K562 (cell line): ENCODE measurements at regions not wholly inside any gene's neighbourhood (a gene's known extent, or its start where the extent isn't known, plus 50 kb on each side); places are given as distances from the start of the nearest gene placed in this dataset.

Source experiments
- ATAC-seq: fragments of 200-7000 bp; cut with Tn5 transposase; 3 replicates; pipeline ENCODE4 v1.9.1; 2020; ENCODE audit warnings: moderate library complexity
- BruUV-seq: library from RNA; stranded (reverse); fragments of 400-500 nt; replicated peaks from 2 replicates; lab custom pipeline; 2021; lab: Mats Ljungman, UMichigan
- CTCF ChIA-PET: fragments of 300-600 bp; formaldehyde crosslinking; extraction: SDS; loops from one replicate; lab custom pipeline; 2021; ENCODE audit warnings: low intra/inter-chr PET ratio; lab: Yijun Ruan, JAX
- POLR2A ChIA-PET: fragments of 300-600, 350-650 bp; sonication (Branson Sonifier 250); formaldehyde crosslinking; extraction: SDS; loops from one replicate; lab custom pipeline; 2021; ENCODE audit warnings: antibody characterized with exemption, inconsistent platforms; lab: Yijun Ruan, JAX
- DNase-seq, 4 experiments: peaks; one replicate each; pipeline versions ENCODE4 v3.0.0 to v3.0.0-alpha.2; 2011 to 2018; ENCODE audit warnings: low spot score in 3 of 4, mixed read lengths in 3 of 4; ENCODE audit errors: extremely low read depth in 1 of 4
- FAIRE-seq: peaks from 2 replicates; lab custom pipeline; 2011; peaks lifted over from hg19 to GRCh38; lab: Jason Lieb, UNC
- H2AFZ ChIP-seq: 2 replicates; pipeline ENCODE4 v1.6.0; 2011; ENCODE audit warnings: low read depth, low read length, control low read depth, inconsistent platforms
- H3K27ac ChIP-seq: fragments of 200-600 bp; 3 replicates; pipeline ENCODE4 v1.8.0; 2011; ENCODE audit warnings: low read depth, mild to moderate bottlenecking, control low read depth, inconsistent platforms, low read length, moderate library complexity, mixed read lengths; ENCODE audit errors: extremely low read depth
- H3K27me3 ChIP-seq, 2 experiments: fragments of 300-600 bp in 1 of 2; 2 replicates in 1 of 2; 3 replicates in 1 of 2; pipeline versions ENCODE4 v1.6.0 to v1.8.0; 2011; ENCODE audit warnings: inconsistent platforms in 2 of 2, low read length in 2 of 2, mild to moderate bottlenecking in 1 of 2, mixed read lengths in 1 of 2, moderate library complexity in 1 of 2; ENCODE audit not compliant: control insufficient read depth in 2 of 2, insufficient read depth in 2 of 2
- H3K36me3 ChIP-seq: fragments of 300-600 bp; 3 replicates; pipeline ENCODE4 v1.8.0; 2011; ENCODE audit warnings: mild to moderate bottlenecking, low read length, inconsistent platforms; ENCODE audit not compliant: control insufficient read depth, insufficient read depth
- H3K4me1 ChIP-seq, 2 experiments: fragments of 200-600 bp in 1 of 2; replicated peaks in 1 of 2; 2 replicates in 1 of 2; 3 replicates in 1 of 2; pipeline versions ENCODE4 v1.5.1 to v1.8.0; 2011; ENCODE audit warnings: inconsistent platforms in 2 of 2, low read length in 2 of 2, mild to moderate bottlenecking in 1 of 2, mixed read lengths in 1 of 2, moderate library complexity in 1 of 2; ENCODE audit not compliant: control insufficient read depth in 2 of 2, insufficient read depth in 2 of 2
- H3K4me2 ChIP-seq: 2 replicates; pipeline ENCODE4 v1.6.1; 2011; ENCODE audit warnings: low read length, control low read depth, inconsistent platforms, mixed read lengths; ENCODE audit not compliant: insufficient read depth
- H3K4me3 ChIP-seq: fragments of 200-600 bp; sonication (generic), shearing (Covaris generic); 2 replicates; pipeline ENCODE4 v1.5.1; 2016; ENCODE audit warnings: control low read depth, inconsistent platforms
- H3K79me2 ChIP-seq: fragments of 200-600 bp; 3 replicates; pipeline ENCODE4 v1.8.0; 2011; ENCODE audit warnings: low read length, inconsistent platforms; ENCODE audit not compliant: control insufficient read depth, insufficient read depth
- H3K9ac ChIP-seq, 2 experiments: 2 replicates each; pipeline versions ENCODE4 v1.6.0 to v1.6.1; 2011; ENCODE audit warnings: low read depth in 2 of 2, low read length in 2 of 2, control low read depth in 1 of 2, inconsistent platforms in 1 of 2, mild to moderate bottlenecking in 1 of 2, mixed read lengths in 1 of 2; ENCODE audit not compliant: insufficient read depth in 1 of 2
- H3K9me1 ChIP-seq: one replicate; pipeline ENCODE4 v1.6.0; 2011; ENCODE audit warnings: inconsistent platforms, mild to moderate bottlenecking, low read length, moderate library complexity; ENCODE audit not compliant: control insufficient read depth, insufficient read depth
- H3K9me3 ChIP-seq: replicated peaks from 2 replicates; pipeline ENCODE4 v1.5.1; 2011; ENCODE audit warnings: low read depth, low read length, inconsistent platforms; ENCODE audit not compliant: control insufficient read depth, insufficient read depth
- H4K20me1 ChIP-seq: replicated peaks from 2 replicates; pipeline ENCODE4 v1.6.1; 2011; ENCODE audit warnings: low read length, inconsistent platforms, mixed read lengths; ENCODE audit not compliant: control insufficient read depth, insufficient read depth
- CREB1 ChIP-seq, 2 experiments: sonication (generic) in 1 of 2; formaldehyde crosslinking in 1 of 2; IDR thresholded peaks; 2 replicates each; pipeline versions ENCODE4 v1.6.1 to v1.8.0; 2012 to 2022; ENCODE audit warnings: inconsistent platforms in 1 of 2, mild to moderate bottlenecking in 1 of 2, missing genetic modification reagents in 1 of 2, moderate library complexity in 1 of 2
- CTBP1 ChIP-seq: fragments of 450-650 bp; IDR thresholded peaks from 2 replicates; pipeline ENCODE4 v1.6.1; 2016; ENCODE audit warnings: borderline replicate concordance
- CXXC5 ChIP-seq: fragments of 250-450 bp; sonication (Bioruptor Pico); IDR thresholded peaks from 2 replicates; pipeline ENCODE4 v1.8.0; 2022; ENCODE audit warnings: inconsistent platforms, mild to moderate bottlenecking, moderate library complexity
- ILK ChIP-seq: fragments of 450-650 bp; IDR thresholded peaks from 2 replicates; pipeline ENCODE4 v1.6.1; 2016; ENCODE audit warnings: missing genetic modification characterization, low read depth, mild to moderate bottlenecking, missing compliant biosample characterization, moderate library complexity, borderline replicate concordance
- KAT7 ChIP-seq: sonication (generic); formaldehyde crosslinking; IDR thresholded peaks from 2 replicates; pipeline ENCODE4 v1.8.0; 2022; ENCODE audit warnings: missing genetic modification reagents, mild to moderate bottlenecking, borderline replicate concordance
- KDM4B ChIP-seq, 2 experiments: fragments of 450-650 bp in 1 of 2; sonication (generic) in 1 of 2; IDR thresholded peaks; 2 replicates each; pipeline ENCODE4 v1.6.1; 2016 to 2017; ENCODE audit warnings: borderline replicate concordance in 2 of 2, antibody characterized with exemption in 1 of 2, low read depth in 1 of 2, mild to moderate bottlenecking in 1 of 2
- NR2C2 ChIP-seq, 2 experiments: fragments of 200-800 bp in 1 of 2; sonication (Bioruptor generic) in 1 of 2; sonication (generic) in 1 of 2; formaldehyde crosslinking in 1 of 2; IDR thresholded peaks; 2 replicates each; pipeline versions ENCODE4 v1.6.1 to v1.8.0; 2016 to 2022; ENCODE audit warnings: mild to moderate bottlenecking in 1 of 2, missing compliant biosample characterization in 1 of 2, missing genetic modification characterization in 1 of 2, missing genetic modification reagents in 1 of 2
- POLR2A ChIP-seq: fragments of 450-650 bp; conservative IDR thresholded peaks from 2 replicates; pipeline ENCODE4 v1.6.1; 2016
- POLR2B ChIP-seq: fragments of 450-650 bp; IDR thresholded peaks from 2 replicates; pipeline ENCODE4 v1.6.1; 2018; ENCODE audit warnings: low read depth; ENCODE audit not compliant: partially characterized antibody
- RBBP5 ChIP-seq: fragments of 200-600 bp; sonication (generic); IDR thresholded peaks from 2 replicates; pipeline ENCODE4 v1.6.1; 2012; ENCODE audit warnings: borderline replicate concordance, mild to moderate bottlenecking, low read length, control low read depth, inconsistent platforms; ENCODE audit not compliant: insufficient read depth, poor library complexity, severe bottlenecking
- SMAD3 ChIP-seq: fragments of 450-650 bp; formaldehyde crosslinking; conservative IDR thresholded peaks from 2 replicates; pipeline ENCODE4 v1.4.0; 2020; ENCODE audit warnings: mild to moderate bottlenecking
- ZNF121 ChIP-seq: sonication (generic); formaldehyde crosslinking; conservative IDR thresholded peaks from 2 replicates; pipeline ENCODE4 v1.8.0; 2022; ENCODE audit warnings: missing genetic modification reagents
- ZNF140 ChIP-seq: fragments of 250-450 bp; sonication (Bioruptor Pico); IDR thresholded peaks from 2 replicates; pipeline ENCODE4 v1.8.0; 2021; ENCODE audit warnings: moderate library complexity, mild to moderate bottlenecking, inconsistent platforms
- ZNF347 ChIP-seq: fragments of 450-650 bp; formaldehyde crosslinking; IDR thresholded peaks from 2 replicates; pipeline ENCODE4 v1.4.0; 2020; ENCODE audit warnings: low read depth, mild to moderate bottlenecking, moderate library complexity
- ZNF584 ChIP-seq: fragments of 200-800 bp; sonication (Bioruptor generic); IDR thresholded peaks from 2 replicates; pipeline ENCODE4 v1.6.1; 2016; ENCODE audit warnings: low read depth, mild to moderate bottlenecking, missing genetic modification characterization, missing compliant biosample characterization
- WGBS: fragments of 100-300 bp; shearing (Covaris generic); methylation state at CpG from one replicate; pipeline ENCODE4 v1.1.6; 2016; ENCODE audit warnings: low coverage, mixed read lengths; ENCODE audit not compliant: insufficient coverage; ENCODE audit errors: missing lambda C conversion rate; 5-methylcytosine and 5-hydroxymethylcytosine counted together
- in situ Hi-C: fragments of 300-500 bp; cut with MboI; formaldehyde crosslinking; loops from 4 replicates; pipeline ENCODE4 v1.15.0; 2018; ENCODE audit warnings: inconsistent platforms, mixed read lengths
- intact Hi-C: fragments of 100-400 bp; cut with micrococcal nuclease; formaldehyde crosslinking; loops from 2 replicates; pipeline ENCODE4 v1.14.2; 2022

DNA sequence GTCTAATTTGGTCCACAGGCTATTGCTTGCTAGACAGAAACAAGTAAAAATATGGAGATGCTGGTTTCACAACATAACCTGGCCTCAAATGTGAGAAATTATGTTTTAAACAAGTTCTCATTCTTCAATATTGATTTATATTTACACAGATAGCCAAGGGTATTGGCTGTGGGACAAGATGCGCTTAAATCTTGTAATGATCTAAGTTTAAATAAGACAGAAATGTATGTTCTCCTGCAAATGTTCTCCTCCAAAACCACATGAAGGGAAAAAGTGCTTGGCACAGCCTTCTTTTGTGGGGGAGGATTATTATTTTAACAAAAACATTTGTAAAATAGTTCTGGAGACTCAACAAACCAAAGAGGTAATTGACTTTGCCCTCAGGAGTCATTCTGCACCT lies 356.0 kb downstream of the DMAC1 start:
- intact Hi-C loops, result no loop called here
- Histone ChIP-seq H3K4me1 (no peaks in the 10 kb centered on the region), H3K36me3 (no peaks in the 10 kb centered on the region), H3K4me2 (no peak overlapping the region), H2AFZ (no peak overlapping the region), H3K4me3 (no peak overlapping the region), H4K20me1 (no peaks in the 10 kb centered on the region), H3K79me2 (no peaks in the 10 kb centered on the region), H3K27ac (no peak overlapping the region), H3K9me1 (no peaks in the 10 kb centered on the region), H3K9me3 (no peaks in the 10 kb centered on the region), H3K27me3 (no peaks in the 10 kb centered on the region), H3K9ac (no peak overlapping the region)
- WGBS, result 0% methylated on average over 1 of the region's 1 CpG
- DNase-seq (no peak), ATAC-seq (no peak), FAIRE-seq (no peak)
- TF ChIP-seq ZNF140 (CRISPR knock-in tag) (no peak), POLR2A (no peak), SMAD3 (no peak), ILK (tag) (no peak), ZNF584 (no peak), POLR2B (no peak), RBBP5 (no peak), ZNF347 (no peak), CTBP1 (no peak), ZNF121 (CRISPR knock-in tag) (no peak), NR2C2 (CRISPR knock-in tag; IDR thresholded peaks at IDR 0.05) (no peak), NR2C2 (tag; IDR thresholded peaks at IDR 0.05) (no peak), KAT7 (no peak), KDM4B (IDR thresholded peaks at IDR 0.05; ENCODE audit: borderline replicate concordance in 2 of 2, low read depth in 1 of 2) (no peak), CREB1 (IDR thresholded peaks at IDR 0.05) (no peak), CREB1 (CRISPR knock-in tag; IDR thresholded peaks at IDR 0.05) (no peak), CXXC5 (no peak)
- in situ Hi-C loops, result no loop called here
- ChIA-PET CTCF (no interaction called here), POLR2A (no interaction called here)
- BruUV-seq, result no TSS peak
